ENCODE measurements at regions not wholly inside any gene's neighbourhood (a gene's known extent, or its start where the extent isn't known, plus 50 kb on each side); places are given as distances from the start of the nearest gene placed in this dataset.

GRCh38 chr6:170006900-170007467 lies 255.6 kb downstream of the ERMARD start:
- Histone ChIP-seq H3K36me3 (replicated peaks in 1 of 2; ENCODE audit: insufficient read depth in 1 of 2, low read depth in 2 of 2) (no peaks in the 10 kb centered on the region), H3K4me1 (no peaks in the 10 kb centered on the region), H3K9me3 (peaks cover 0 to 18% (median 0%) of the 10 kb centered on the region in 3 donors), H3K27ac (no peak overlapping the region), H3K27me3 (no peaks in the 10 kb centered on the region), H3K4me3 (no peak overlapping the region)
- ATAC-seq (peak; percentile 64), DNase-seq (no peak)
- 63 to 74% methylated on average over 19 of the region's 19 CpGs for WGBS, 2 donors
- TF ChIP-seq CTCF (IDR thresholded peaks at IDR 0.05) (no peak), POLR2A (IDR thresholded peaks at IDR 0.05) (no peak)
- intact Hi-C loops (cut with DNase I): no loop called here

GRCh38 chr6:170006071-170006899 lies 254.9 kb downstream of the ERMARD start:
- no peak overlapping the region for H3K4me3 ChIP-seq
- H3K9me3 ChIP-seq: peaks cover 0 to 18% (median 0%) of the 10 kb centered on the region in 3 donors
- TF ChIP-seq CTCF (IDR thresholded peaks at IDR 0.05) (no peak), POLR2A (IDR thresholded peaks at IDR 0.05) (no peak)
- H3K36me3 ChIP-seq (replicated peaks in 1 of 2; ENCODE audit: insufficient read depth in 1 of 2, low read depth in 2 of 2): no peaks in the 10 kb centered on the region
- no peaks in the 10 kb centered on the region for H3K27me3 ChIP-seq
- intact Hi-C loops (cut with DNase I): no loop called here
- 86 to 89% methylated on average over 2 to 7 of the region's 7 CpGs for WGBS, 2 donors
- no peaks in the 10 kb centered on the region for H3K4me1 ChIP-seq
- ATAC-seq (no peak), DNase-seq (no peak)
- H3K27ac ChIP-seq: no peak overlapping the region

- H3K27ac ChIP-seq: no peak overlapping the region
- H3K4me3 ChIP-seq: no peak overlapping the region
- ATAC-seq (no peak), DNase-seq (no peak)
- intact Hi-C loops (cut with DNase I): no loop called here
- H3K4me1 ChIP-seq: no peaks in the 10 kb centered on the region
- no peaks in the 10 kb centered on the region for H3K36me3 ChIP-seq (replicated peaks in 1 of 2; ENCODE audit: insufficient read depth in 1 of 2, low read depth in 2 of 2)
- TF ChIP-seq POLR2A (IDR thresholded peaks at IDR 0.05) (no peak), CTCF (IDR thresholded peaks at IDR 0.05) (no peak)
- H3K9me3 ChIP-seq: peaks cover 0 to 18% (median 0%) of the 10 kb centered on the region in 3 donors
- H3K27me3 ChIP-seq: no peaks in the 10 kb centered on the region
Observed at GRCh38 chr6:170005665-170006064, 254.2 kb downstream of the ERMARD start.

- TF ChIP-seq POLR2A (IDR thresholded peaks at IDR 0.05) (no peak), CTCF (IDR thresholded peaks at IDR 0.05) (no peak)
- peaks cover 0 to 18% (median 0%) of the 10 kb centered on the region in 3 donors for H3K9me3 ChIP-seq
- no peaks in the 10 kb centered on the region for H3K27me3 ChIP-seq
- H3K4me1 ChIP-seq: no peaks in the 10 kb centered on the region
- H3K27ac ChIP-seq: no peak overlapping the region
- H3K36me3 ChIP-seq (replicated peaks in 1 of 2; ENCODE audit: insufficient read depth in 1 of 2, low read depth in 2 of 2): no peaks in the 10 kb centered on the region
- ATAC-seq (no peak), DNase-seq (no peak)
- H3K4me3 ChIP-seq: no peak overlapping the region
- intact Hi-C loops (cut with DNase I): no loop called here
- 66 to 78% methylated on average over 4 to 5 of the region's 5 CpGs for whole genome bisulfite sequencing, 2 donors
Observed at GRCh38 chr6:170004585-170005210, 253.3 kb downstream of the ERMARD start.

Data from body of pancreas (tissue), 4 donors.